RPMI7951 (cell line): ENCODE measurements at regions not wholly inside any gene's neighbourhood (a gene's known extent, or its start where the extent isn't known, plus 50 kb on each side); places are given as distances from the start of the nearest gene placed in this dataset.

Experiments used
- DNase-seq: peaks from one replicate; pipeline ENCODE4 v3.0.0-alpha.2; 2012; ENCODE audit warnings: low read depth

DNA sequence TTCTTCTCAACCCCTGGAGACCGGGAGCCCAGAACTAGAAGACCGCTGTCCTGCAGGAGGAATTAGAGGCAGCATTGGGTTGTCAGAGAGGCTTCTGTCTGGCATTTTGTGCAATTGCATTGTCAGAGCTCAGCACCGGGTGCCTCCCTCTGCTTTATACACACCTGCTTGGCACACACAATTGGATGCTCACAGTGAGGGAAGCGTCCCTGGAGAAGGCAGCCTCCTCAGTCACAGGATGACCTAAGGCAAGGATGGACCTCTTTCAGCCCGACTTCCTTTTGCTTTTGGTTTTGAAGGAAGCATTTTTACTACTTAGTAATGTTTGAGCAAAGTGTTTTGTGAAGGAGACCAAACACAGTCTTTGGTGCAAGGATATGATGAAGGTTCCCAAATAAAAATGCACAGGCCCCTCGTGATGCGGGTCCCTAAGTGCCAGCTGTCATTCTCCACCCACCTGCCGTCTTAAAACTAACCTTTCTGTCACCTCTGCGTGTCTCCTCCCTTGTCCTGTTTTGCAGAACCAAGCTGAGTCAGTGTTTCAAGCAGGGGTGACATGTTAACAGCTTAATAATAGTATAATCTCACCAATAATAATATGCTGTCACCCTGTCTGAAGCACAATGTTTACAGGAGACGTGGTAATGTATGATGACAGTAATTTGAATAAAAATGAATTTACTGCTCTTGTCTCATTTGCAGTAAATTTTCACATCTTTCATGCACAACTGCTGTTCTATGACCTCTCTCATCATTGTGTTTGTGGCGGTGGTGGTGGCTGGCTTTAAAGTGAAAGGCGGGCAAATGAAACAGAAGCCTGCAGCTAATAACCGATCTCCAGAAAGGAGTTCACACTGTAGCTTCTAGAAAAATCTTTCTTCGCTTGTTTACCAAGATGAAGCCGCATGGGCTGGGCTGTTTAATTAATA, 430.2 kb upstream of the MKI67 start:
- DNase-seq, result no peak

GRCh38 chr10:128557149-128557710, 431.0 kb upstream of the MKI67 start:
- no peak for DNase-seq

DNA sequence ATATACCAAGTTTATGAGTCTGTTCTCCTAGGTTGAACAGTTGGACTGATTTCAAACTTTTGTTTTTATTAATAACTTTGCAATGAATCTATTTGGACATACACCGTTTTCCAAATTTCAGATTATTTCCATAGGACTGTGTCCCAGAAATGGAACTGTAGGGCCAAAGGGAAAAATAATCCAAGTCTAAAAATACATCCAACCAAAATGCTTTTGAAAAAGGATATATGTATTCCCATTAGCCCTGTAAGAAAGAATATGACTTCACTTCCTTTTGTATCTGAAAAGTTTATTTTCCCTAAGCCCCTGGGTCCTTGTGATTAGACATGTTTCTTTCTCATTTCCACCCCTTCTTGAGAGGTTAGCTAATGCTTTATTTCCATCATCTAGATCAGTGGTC, 434.2 kb upstream of the MKI67 start:
- no peak for DNase-seq

DNA sequence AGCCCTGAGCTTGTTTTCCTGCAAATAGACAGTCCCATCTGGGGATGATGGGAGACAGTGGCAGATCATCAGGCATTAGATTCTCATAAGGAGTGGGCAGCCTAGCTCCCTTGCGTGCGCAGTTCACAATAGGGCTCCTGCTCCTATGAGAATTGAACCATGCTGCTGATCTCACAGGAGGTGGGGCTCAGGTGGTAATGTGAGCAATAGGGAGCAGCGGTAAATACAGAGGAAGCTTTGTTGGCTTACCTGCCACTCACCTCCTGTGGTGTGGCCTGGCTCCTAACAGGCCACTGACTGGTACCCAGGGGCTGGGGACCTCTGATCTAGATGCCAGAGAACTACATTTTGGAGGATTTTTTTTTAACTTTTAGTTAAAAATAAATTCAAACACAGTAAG, 434.8 kb upstream of the MKI67 start:
- no peak for DNase-seq

GRCh38 chr10:128563387-128563786, 437.2 kb upstream of the MKI67 start:
- no peak for DNase-seq

DNA sequence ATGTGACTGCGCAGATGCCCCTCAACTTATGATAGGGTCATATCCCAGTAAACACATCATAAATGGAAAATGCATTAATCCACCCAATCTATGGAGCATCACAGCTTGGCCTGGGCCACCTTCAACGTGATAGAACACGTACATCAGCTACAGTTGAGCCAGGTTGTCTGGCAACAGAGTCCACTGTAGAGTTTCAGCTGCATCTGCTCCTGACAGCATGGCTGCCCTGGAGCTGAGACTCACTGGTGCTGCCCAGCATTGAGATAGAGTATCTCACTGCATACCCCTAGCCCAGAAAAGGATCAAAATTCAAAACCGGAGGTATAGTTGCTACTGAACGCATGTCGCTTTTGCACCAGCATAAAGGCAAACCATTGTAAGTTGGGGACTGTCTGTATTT, 437.7 kb upstream of the MKI67 start:
- no peak for DNase-seq

- DNase-seq, result no peak
Measured at GRCh38 chr10:128566361-128566968, 440.2 kb upstream of the MKI67 start.

- no peak for DNase-seq
Measured at GRCh38 chr10:128567551-128567950, 441.3 kb upstream of the MKI67 start.

DNA sequence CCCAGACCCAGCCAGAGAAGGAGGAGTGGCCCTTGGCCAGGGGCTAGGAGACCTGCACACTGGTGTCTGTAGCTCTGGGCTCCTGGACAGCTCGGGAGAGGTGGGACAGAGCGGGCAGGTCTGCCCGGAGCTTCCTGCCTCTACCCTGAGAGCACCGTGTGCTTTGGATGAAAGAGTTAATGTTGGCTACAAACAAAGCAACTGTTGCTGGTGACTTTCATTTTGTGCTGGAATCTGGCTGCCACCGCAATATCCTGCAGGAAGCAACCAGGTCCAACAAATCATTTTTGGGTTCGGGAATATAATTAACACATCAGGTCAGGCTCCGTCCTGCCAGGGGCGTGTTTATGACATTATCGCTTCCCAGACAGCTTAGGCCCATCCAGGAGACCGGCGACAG, 441.8 kb upstream of the MKI67 start:
- DNase-seq, result no peak

DNA sequence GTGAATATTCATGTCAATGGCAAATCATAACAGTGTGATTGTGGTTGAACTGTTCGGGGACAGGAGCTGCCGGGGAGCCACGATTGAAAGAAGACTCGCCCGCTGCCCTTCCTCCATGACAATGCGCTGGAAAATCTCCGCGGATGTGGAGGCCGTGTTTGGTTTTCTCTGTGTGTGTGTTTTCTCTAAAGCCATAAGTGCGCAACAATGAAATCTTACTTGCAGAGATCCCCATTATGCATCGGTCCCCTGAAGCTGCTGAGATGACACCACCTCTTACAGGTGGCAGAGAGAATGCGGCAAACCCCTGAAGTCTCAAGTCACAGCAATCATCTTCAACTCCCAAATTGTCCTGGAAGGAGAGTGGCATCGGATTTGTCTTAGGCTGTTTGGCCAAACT, 442.3 kb upstream of the MKI67 start:
- DNase-seq, result no peak

GRCh38 chr10:128568990-128569945, 443.0 kb upstream of the MKI67 start:
- DNase-seq, result no peak

DNA sequence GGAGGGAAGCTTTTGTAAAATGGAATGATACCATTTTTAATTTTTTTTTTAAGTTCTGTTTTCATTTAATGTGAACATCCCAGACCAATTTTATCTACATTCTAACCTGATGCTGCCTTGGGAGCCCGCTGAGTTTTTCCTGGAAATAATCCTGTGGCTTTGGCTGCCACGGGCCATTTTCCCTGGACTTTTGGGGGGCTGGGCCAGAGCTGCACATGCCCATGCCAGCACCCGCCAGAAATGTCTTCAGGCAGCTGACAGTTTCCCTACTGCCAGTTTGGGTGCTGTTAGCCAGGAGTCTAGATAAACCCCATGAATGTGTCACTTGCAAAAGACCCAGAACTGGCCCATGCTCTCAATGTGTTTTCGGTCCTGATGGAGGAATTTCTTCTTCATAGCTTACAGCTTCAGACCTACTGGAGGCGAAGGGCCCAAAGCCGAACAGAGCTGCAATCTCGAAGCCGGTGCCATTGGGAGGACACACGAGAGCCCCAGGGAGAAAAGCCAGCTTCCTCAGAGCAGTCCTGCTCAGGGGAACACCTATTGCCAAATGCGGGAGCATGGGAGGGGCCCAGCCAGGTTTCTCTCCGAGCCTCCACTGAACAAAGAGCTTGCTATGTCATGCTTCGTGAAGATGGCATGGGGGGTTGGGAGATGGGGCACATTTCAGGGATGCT, 444.2 kb upstream of the MKI67 start:
- DNase-seq, result no peak

DNA sequence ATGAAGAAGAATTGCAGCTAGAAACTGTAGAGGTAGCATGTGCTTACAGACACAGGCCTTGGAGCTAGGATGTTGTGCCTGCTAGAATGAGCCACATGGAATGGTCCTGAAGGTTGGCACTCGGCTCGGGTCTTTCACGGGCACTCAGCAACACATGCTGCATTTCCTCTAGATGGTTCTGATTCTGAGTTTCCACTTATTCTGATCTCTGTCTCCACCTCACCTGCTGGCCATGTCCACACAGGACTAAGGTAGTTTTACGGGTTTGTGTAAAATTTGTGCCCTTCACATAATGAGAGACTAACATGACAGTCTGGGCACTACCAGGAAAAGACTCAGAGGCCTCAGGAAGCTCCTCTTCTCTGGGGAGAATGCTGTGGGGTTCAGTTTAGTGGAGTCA, 444.8 kb upstream of the MKI67 start:
- DNase-seq, result no peak

GRCh38 chr10:128571745-128572144, 445.5 kb upstream of the MKI67 start:
- no peak for DNase-seq

DNA sequence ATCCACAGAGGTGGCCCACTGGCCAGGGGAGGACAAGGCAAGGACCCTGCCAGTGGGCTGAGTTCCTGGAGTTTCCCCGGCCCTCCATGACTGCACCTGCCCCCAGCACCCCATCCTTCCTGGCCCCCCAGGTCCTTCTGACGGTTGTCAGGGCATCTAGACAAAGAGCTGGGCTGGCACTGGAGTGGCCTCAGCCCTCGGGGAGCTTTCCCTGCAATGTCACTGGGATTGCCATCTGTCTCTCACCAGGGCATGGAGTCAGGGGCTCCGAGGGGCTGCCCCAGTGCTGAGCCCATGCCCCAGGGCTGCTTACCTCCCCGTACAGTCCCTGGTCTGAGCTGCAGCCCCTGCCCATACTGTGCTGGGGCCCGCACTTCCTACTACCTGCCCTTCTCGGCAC, 446.5 kb upstream of the MKI67 start:
- DNase-seq, result no peak

GRCh38 chr10:128573281-128573845, 447.1 kb upstream of the MKI67 start:
- DNase-seq, result no peak

DNA sequence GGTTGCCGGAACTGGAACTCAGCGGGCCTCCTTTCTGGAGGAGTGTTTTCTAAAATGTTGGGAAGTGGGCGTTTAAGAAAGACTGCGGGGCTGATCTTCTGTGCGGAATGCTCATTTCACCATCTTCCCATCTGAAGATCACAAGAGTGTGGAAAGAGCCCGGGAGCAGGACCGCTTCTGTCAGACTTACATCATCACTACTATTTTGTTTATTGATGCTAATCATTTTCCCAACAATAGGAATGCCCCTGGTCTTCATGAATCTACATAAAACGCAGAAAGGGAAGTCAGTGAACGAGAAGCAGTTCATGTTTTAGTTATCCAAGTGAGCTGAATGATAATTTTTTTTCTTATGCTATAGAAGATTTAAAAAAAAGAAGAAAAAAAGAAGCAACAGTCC, 447.8 kb upstream of the MKI67 start:
- DNase-seq, result no peak

DNA sequence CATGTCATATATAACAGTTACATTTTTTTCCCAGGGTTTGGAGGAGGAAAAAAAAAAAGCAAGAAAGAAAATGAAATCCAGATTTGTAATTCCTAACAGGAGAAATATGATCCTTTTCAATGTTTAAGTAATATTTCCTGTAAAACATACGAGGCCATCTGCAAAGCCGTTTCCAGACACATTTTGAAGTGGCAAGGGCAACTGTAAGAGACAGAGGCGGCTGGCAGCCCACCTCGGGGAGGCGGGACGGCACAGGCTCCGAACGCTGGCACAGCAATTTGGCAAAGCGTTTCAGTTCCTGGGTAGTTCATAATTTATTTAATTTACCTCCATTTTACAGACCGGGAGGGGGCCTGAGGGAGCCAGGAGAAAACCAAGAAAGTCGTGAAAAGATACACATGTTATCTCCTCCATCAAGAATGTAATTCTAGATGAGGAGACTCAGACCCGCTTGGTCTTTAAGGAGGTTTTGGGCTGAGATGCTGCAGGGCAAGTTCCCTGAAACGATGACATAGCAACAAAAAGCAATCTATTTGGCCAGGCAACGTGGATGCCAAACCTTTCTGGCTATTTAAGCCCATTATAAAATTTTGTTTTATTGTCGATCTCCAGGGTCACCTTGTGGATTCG, 448.5 kb upstream of the MKI67 start:
- no peak for DNase-seq

GRCh38 chr10:128575761-128576160, 449.5 kb upstream of the MKI67 start:
- DNase-seq, result no peak

DNA sequence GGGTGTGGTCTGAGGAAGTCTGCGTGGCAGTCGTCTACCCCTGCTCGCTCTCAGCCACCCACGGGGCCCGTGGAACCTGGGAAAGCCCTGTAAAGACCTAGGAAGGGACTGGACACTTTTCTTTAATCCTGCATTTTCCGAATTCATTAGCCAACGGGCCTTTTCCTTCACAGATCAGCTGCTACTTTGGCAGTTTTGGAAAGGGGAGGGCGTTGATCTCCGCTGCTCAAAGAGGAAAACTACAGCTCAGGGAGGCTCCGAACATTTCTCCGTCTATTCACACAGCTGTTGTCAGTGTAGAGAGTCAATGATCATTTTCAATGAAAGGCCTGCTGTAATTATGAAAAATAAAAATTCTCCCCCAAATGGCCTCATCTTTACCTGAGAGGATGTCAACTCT, 450.1 kb upstream of the MKI67 start:
- no peak for DNase-seq
